ENCODE measurements at regions not wholly inside any gene's neighbourhood (a gene's known extent, or its start where the extent isn't known, plus 50 kb on each side); places are given as distances from the start of the nearest gene placed in this dataset.
"Not testable (repeated sequence)": the region's sequence is repeated elsewhere in the genome, so short reads cannot be mapped to it uniquely, and the experiment has no call there.

DNA sequence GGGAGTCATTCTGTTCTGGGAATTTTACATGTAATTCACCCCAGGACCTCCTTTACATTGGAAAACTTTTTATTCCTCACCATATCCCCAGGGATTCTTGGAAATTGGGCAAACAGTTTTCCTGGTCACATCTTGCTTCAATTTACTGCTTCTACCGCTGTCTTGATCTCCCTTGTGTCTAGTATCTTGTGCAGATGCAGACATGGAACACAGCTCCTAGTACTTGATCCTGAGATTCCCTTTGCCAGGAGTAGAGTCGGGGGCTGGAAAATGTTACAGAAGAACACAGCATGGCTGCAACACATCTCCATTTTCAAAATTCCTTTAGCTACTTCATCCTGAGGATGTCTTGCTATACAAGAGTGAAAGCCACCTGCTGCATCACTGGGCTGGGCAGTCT is 472.8 kb downstream of the PLCL1 start:
- no peaks in the 10 kb centered on the region for H3K27me3 Mint-ChIP-seq (ENCODE audit: low read depth)
- TF ChIP-seq, protein P1, sequence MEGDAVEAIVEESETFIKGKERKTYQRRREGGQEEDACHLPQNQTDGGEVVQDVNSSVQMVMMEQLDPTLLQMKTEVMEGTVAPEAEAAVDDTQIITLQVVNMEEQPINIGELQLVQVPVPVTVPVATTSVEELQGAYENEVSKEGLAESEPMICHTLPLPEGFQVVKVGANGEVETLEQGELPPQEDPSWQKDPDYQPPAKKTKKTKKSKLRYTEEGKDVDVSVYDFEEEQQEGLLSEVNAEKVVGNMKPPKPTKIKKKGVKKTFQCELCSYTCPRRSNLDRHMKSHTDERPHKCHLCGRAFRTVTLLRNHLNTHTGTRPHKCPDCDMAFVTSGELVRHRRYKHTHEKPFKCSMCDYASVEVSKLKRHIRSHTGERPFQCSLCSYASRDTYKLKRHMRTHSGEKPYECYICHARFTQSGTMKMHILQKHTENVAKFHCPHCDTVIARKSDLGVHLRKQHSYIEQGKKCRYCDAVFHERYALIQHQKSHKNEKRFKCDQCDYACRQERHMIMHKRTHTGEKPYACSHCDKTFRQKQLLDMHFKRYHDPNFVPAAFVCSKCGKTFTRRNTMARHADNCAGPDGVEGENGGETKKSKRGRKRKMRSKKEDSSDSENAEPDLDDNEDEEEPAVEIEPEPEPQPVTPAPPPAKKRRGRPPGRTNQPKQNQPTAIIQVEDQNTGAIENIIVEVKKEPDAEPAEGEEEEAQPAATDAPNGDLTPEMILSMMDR (conservative IDR thresholded peaks at IDR 0.05), result no peak
- no peaks in the 10 kb centered on the region for H3K4me1 Mint-ChIP-seq
- no peak overlapping the region for H3K4me3 Mint-ChIP-seq
- no peaks in the 10 kb centered on the region for H3K9me3 Mint-ChIP-seq
- no peak for DNase-seq (ENCODE audit: low read depth, low spot score)
- H3K27ac Mint-ChIP-seq (ENCODE audit: unreplicated experiment), result no peak overlapping the region
- H3K36me3 Mint-ChIP-seq (ENCODE audit: low read depth), result no peaks in the 10 kb centered on the region

DNA sequence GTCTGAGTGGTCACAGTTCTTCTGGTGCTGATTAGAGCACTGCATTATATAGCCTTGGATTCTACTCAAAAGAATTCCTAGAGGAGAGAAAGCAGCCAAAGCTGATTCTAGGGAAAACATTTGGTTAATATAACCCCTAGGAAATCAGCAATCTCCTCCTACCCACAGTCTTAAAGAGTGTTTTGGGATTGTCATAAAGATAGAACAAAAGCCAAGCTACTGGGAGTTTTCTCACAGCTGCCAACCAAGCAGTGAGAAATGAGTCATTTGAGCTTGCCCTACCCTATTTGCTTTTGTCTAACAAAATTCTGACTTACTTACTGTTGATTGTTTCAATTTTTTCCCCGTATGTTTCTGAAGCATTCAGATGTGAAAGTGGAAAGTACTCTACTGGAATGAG is 469.3 kb downstream of the PLCL1 start:
- no peak overlapping the region for H3K27ac Mint-ChIP-seq (ENCODE audit: unreplicated experiment)
- H3K36me3 Mint-ChIP-seq (ENCODE audit: low read depth), result no peaks in the 10 kb centered on the region
- no peak overlapping the region for H3K4me3 Mint-ChIP-seq
- H3K9me3 Mint-ChIP-seq, result peaks cover 4% of the 10 kb centered on the region
- no peak for DNase-seq (ENCODE audit: low read depth, low spot score)
- no peaks in the 10 kb centered on the region for H3K4me1 Mint-ChIP-seq
- no peaks in the 10 kb centered on the region for H3K27me3 Mint-ChIP-seq (ENCODE audit: low read depth)
- TF ChIP-seq, protein P1 (conservative IDR thresholded peaks at IDR 0.05), result no peak

DNA sequence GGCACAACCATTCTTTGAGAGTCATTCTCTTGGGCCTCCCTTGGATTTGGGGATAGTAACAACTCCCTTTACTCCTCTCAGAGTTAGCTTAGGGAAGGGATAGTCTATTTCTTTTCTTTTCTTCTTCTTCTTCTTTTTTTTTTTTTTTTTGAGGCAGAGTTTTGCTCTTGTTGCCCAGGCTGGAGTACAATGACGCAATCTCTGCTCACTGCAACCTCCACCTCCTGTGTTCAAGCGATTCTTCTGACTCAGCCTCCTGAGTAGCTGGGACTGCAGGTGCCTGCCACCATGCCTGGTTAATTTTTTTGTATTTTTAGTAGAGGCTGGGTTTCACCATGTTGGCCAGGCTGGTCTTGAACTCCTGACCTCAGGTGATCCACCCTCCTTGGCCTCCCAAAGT is 465.8 kb downstream of the PLCL1 start:
- not testable (repeated sequence) for H3K9me3 Mint-ChIP-seq; H3K4me1 Mint-ChIP-seq; H3K27me3 Mint-ChIP-seq (ENCODE audit: low read depth); H3K27ac Mint-ChIP-seq (ENCODE audit: unreplicated experiment); H3K4me3 Mint-ChIP-seq; DNase-seq (ENCODE audit: low read depth, low spot score); H3K36me3 Mint-ChIP-seq (ENCODE audit: low read depth)

DNA sequence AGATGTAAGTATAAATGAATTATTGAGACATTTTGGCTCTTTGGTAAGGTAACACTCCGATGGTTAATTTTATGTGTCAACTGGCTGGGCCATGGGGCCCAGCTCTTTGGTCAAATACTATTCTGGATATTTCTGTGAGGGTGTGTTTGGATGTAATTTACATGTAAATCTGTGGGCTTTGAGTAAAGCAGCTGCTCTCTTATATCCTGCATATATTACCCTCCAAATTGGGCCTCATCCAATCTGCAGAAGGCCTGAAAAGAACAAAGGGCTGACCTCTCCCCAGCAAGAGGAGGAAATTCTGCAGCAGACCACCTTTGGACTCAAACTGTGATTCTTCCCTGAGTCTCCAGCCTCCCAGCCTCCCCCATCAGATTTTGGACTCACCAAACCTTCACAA is 464.1 kb downstream of the PLCL1 start:
- no peaks in the 10 kb centered on the region for H3K36me3 Mint-ChIP-seq (ENCODE audit: low read depth)
- no peaks in the 10 kb centered on the region for H3K27me3 Mint-ChIP-seq (ENCODE audit: low read depth)
- TF ChIP-seq, protein P1 (conservative IDR thresholded peaks at IDR 0.05), result no peak
- H3K9me3 Mint-ChIP-seq, result peaks cover 4% of the 10 kb centered on the region
- H3K27ac Mint-ChIP-seq (ENCODE audit: unreplicated experiment), result peak overlapping the region; percentile 48
- H3K4me1 Mint-ChIP-seq, result no peaks in the 10 kb centered on the region
- H3K4me3 Mint-ChIP-seq, result no peak overlapping the region
- DNase-seq (ENCODE audit: low read depth, low spot score), result no peak

DNA sequence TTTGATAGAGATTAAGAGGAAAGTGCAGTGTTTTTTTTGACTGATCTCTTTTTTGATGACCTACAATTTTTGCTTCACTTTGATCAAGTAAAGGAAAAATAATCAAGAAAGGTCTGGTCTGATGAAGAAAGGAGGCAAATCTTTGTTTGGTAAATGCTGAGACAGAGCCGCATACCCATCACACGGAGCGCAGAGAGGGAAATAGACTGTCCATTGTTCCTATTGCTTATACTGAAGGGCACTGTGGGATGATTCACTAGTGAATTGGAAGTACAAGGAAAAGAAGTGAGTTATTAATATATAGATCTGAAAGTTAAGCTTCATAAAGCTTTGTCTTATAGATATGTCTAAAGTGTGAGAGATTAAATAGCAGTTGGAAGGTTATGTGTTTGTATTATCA is 455.1 kb downstream of the PLCL1 start:
- DNase-seq (ENCODE audit: low read depth, low spot score), result no peak
- no peak overlapping the region for H3K27ac Mint-ChIP-seq (ENCODE audit: unreplicated experiment)
- peaks cover 7% of the 10 kb centered on the region for H3K4me1 Mint-ChIP-seq
- H3K36me3 Mint-ChIP-seq (ENCODE audit: low read depth), result no peaks in the 10 kb centered on the region
- no peak overlapping the region for H3K4me3 Mint-ChIP-seq
- no peaks in the 10 kb centered on the region for H3K9me3 Mint-ChIP-seq
- H3K27me3 Mint-ChIP-seq (ENCODE audit: low read depth), result no peaks in the 10 kb centered on the region
- TF ChIP-seq, protein P1 (conservative IDR thresholded peaks at IDR 0.05), result no peak

DNA sequence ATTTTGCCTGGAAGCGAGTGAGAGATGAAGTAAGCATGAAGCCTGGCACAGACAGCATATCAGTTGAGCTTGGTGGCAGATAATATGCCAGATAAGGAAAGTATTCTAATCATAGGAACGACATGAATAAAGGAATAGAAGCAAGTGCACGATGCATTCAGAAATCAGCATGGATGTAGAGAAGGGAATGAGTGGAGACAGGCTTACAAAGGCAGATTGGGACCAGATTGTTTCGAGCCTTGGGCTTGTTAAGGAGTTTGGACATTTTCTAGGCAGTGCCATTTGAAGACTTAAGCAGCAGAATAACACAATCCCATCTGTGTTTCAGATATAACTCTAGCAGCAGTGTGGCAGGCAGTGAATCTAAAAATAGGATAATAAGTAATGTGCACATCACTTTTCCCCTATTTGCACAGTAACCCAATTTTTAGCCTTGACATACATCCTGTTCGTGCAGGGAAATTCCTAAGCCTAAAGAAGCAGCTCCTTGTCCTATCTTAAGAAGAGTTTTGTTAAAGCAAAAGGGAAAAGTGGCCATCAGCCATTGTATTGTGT is 450.2 kb downstream of the PLCL1 start:
- Mint-ChIP-seq H3K27me3 (ENCODE audit: low read depth) (no peaks in the 10 kb centered on the region), H3K4me1 (peaks cover 6% of the 10 kb centered on the region), H3K9me3 (no peaks in the 10 kb centered on the region), H3K27ac (ENCODE audit: unreplicated experiment) (no peak overlapping the region), H3K36me3 (ENCODE audit: low read depth) (no peaks in the 10 kb centered on the region), H3K4me3 (no peak overlapping the region)
- TF ChIP-seq, protein P1 (conservative IDR thresholded peaks at IDR 0.05), result no peak
- DNase-seq (ENCODE audit: low read depth, low spot score), result no peak
